Endodermal cell (in vitro differentiated cells): ENCODE measurements at regions not wholly inside any gene's neighbourhood (a gene's known extent, or its start where the extent isn't known, plus 50 kb on each side); places are given as distances from the start of the nearest gene placed in this dataset.
A peak's percentile ranks its signal among the peaks of the same experiment; 100 is the strongest.

Source experiments
- DNase-seq: peaks from one replicate; pipeline ENCODE4 v3.0.0-alpha.2; 2017
- H3K27ac ChIP-seq: 2 replicates; pipeline ENCODE4 v1.5.1; 2013; ENCODE audit warnings: mild to moderate bottlenecking, low read depth, low read length, moderate library complexity
- H3K27me3 ChIP-seq: 2 replicates; pipeline ENCODE4 v1.6.1; 2013; ENCODE audit warnings: mild to moderate bottlenecking, low read length, moderate library complexity; ENCODE audit not compliant: insufficient read depth, control insufficient read depth, poor library complexity, severe bottlenecking
- H3K36me3 ChIP-seq: 2 replicates; pipeline ENCODE4 v1.7.0; 2013; ENCODE audit warnings: mild to moderate bottlenecking, low read length, moderate library complexity; ENCODE audit not compliant: control insufficient read depth, insufficient read depth
- H3K4me1 ChIP-seq: one replicate; pipeline ENCODE4 v1.7.0; 2013; ENCODE audit warnings: low read length; ENCODE audit not compliant: control insufficient read depth, insufficient read depth
- H3K4me3 ChIP-seq: 2 replicates; pipeline ENCODE4 v1.5.1; 2013; ENCODE audit warnings: mild to moderate bottlenecking, low read length, moderate library complexity
- H3K9ac ChIP-seq: 2 replicates; pipeline ENCODE4 v1.6.1; 2013; ENCODE audit warnings: mild to moderate bottlenecking, low read length, moderate library complexity; ENCODE audit not compliant: poor library complexity, severe bottlenecking; ENCODE audit errors: extremely low read depth
- H3K9me3 ChIP-seq: 2 replicates; pipeline ENCODE4 v1.6.1; 2013; ENCODE audit warnings: mild to moderate bottlenecking, low read length, moderate library complexity; ENCODE audit not compliant: control insufficient read depth
- H3K27ac Mint-ChIP-seq: 2 replicates; pipeline ENCODE4 v1.8.0; 2020; ENCODE audit warnings: mixed read lengths
- H3K27me3 Mint-ChIP-seq: 2 replicates; pipeline ENCODE4 v1.8.0; 2021; ENCODE audit warnings: mild to moderate bottlenecking, mixed read lengths; ENCODE audit not compliant: insufficient read depth
- H3K36me3 Mint-ChIP-seq: 2 replicates; pipeline ENCODE4 v1.8.0; 2020; ENCODE audit warnings: low read depth, mixed read lengths
- H3K4me1 Mint-ChIP-seq: 2 replicates; pipeline ENCODE4 v1.8.0; 2020; ENCODE audit warnings: mixed read lengths
- H3K4me3 Mint-ChIP-seq: 2 replicates; pipeline ENCODE4 v1.8.0; 2020; ENCODE audit warnings: mild to moderate bottlenecking, moderate library complexity, mixed read lengths
- H3K9me3 Mint-ChIP-seq: 2 replicates; pipeline ENCODE4 v1.8.0; 2020; ENCODE audit warnings: mild to moderate bottlenecking, mixed read lengths
- CTCF ChIP-seq: fragments of 200-600 bp; sonication (generic); conservative IDR thresholded peaks from 2 replicates; pipeline ENCODE4 v1.5.0; 2021; ENCODE audit warnings: antibody characterized with exemption, mild to moderate bottlenecking
- WGBS, 2 experiments: methylation state at CpG; one replicate each; pipeline versions ENCODE4 v1.1.5 to v1.1.7; 2013; ENCODE audit warnings: missing lambda C conversion rate in 2 of 2, mixed read lengths in 1 of 2; ENCODE audit not compliant: insufficient coverage in 1 of 2, insufficient read length in 1 of 2; 5-methylcytosine and 5-hydroxymethylcytosine counted together

GRCh38 chr16:62831235-62831850 lies 795.1 kb upstream of the CDH8 start:
- Mint-ChIP-seq H3K4me3 (no peak overlapping the region), H3K27me3 (no peaks in the 10 kb centered on the region), H3K36me3 (no peaks in the 10 kb centered on the region), H3K27ac (no peak overlapping the region), H3K9me3 (no peaks in the 10 kb centered on the region), H3K4me1 (no peaks in the 10 kb centered on the region)
- no peak for DNase-seq
- Histone ChIP-seq H3K36me3 (no peaks in the 10 kb centered on the region), H3K27ac (peak overlapping the region; percentile 52), H3K4me1 (no peaks in the 10 kb centered on the region), H3K4me3 (no peak overlapping the region), H3K27me3 (no peaks in the 10 kb centered on the region), H3K9me3 (no peaks in the 10 kb centered on the region), H3K9ac (no peak overlapping the region)
- TF ChIP-seq CTCF: no peak
- 86 to 87% methylated on average over 1 to 2 of the region's 2 CpGs for WGBS, 2 experiments

GRCh38 chr16:62829607-62830006 lies 793.4 kb upstream of the CDH8 start:
- Mint-ChIP-seq H3K36me3 (no peaks in the 10 kb centered on the region), H3K27ac (no peak overlapping the region), H3K4me3 (no peak overlapping the region), H3K9me3 (no peaks in the 10 kb centered on the region), H3K27me3 (no peaks in the 10 kb centered on the region), H3K4me1 (no peaks in the 10 kb centered on the region)
- no peak overlapping the region for H3K9ac ChIP-seq
- H3K27ac ChIP-seq: peak overlapping the region; percentile 10
- H3K36me3 ChIP-seq: no peaks in the 10 kb centered on the region
- no peak for TF ChIP-seq CTCF
- H3K4me3 ChIP-seq: no peak overlapping the region
- no peaks in the 10 kb centered on the region for H3K4me1 ChIP-seq
- 73 to 83% methylated on average over 1 to 3 of the region's 3 CpGs for WGBS, 2 experiments
- no peak for DNase-seq
- no peaks in the 10 kb centered on the region for H3K9me3 ChIP-seq
- no peaks in the 10 kb centered on the region for H3K27me3 ChIP-seq

GRCh38 chr16:62829084-62829483 lies 792.8 kb upstream of the CDH8 start:
- H3K36me3 Mint-ChIP-seq: no peaks in the 10 kb centered on the region
- Histone ChIP-seq H3K27me3 (no peaks in the 10 kb centered on the region), H3K36me3 (no peaks in the 10 kb centered on the region), H3K4me3 (no peak overlapping the region), H3K9me3 (no peaks in the 10 kb centered on the region), H3K4me1 (no peaks in the 10 kb centered on the region), H3K9ac (no peak overlapping the region), H3K27ac (no peak overlapping the region)
- no peaks in the 10 kb centered on the region for H3K27me3 Mint-ChIP-seq
- H3K27ac Mint-ChIP-seq: no peak overlapping the region
- DNase-seq: no peak
- peaks cover 5% of the 10 kb centered on the region for H3K4me1 Mint-ChIP-seq
- H3K4me3 Mint-ChIP-seq: no peak overlapping the region
- WGBS, 2 experiments: no CpG with 5 or more reads among the region's 1 CpG
- no peak for TF ChIP-seq CTCF
- H3K9me3 Mint-ChIP-seq: no peaks in the 10 kb centered on the region
